Calu3 (cell line): ENCODE measurements at regions not wholly inside any gene's neighbourhood (a gene's known extent, or its start where the extent isn't known, plus 50 kb on each side); places are given as distances from the start of the nearest gene placed in this dataset.
"Not testable (repeated sequence)": the region's sequence is repeated elsewhere in the genome, so short reads cannot be mapped to it uniquely, and the experiment has no call there.

Source experiments
- BruUV-seq: library from RNA; stranded (reverse); fragments of 400-500 nt; replicated peaks from 2 replicates; lab custom pipeline; 2021; lab: Mats Ljungman, UMichigan
- CTCF ChIA-PET: fragments of 300-600 bp; sonication (Branson Sonifier 250); formaldehyde crosslinking; loops from one replicate; lab custom pipeline; 2022; ENCODE audit warnings: antibody characterized with exemption; lab: Charles Lee
- DNase-seq: peaks from one replicate; pipeline ENCODE4 v3.0.0; 2022
- H3K27ac Mint-ChIP-seq: one replicate; pipeline ENCODE4 v1.8.0; 2022; ENCODE audit warnings: mixed read lengths; ENCODE audit not compliant: unreplicated experiment
- H3K27me3 Mint-ChIP-seq: one replicate; pipeline ENCODE4 v1.8.0; 2022; ENCODE audit warnings: mixed read lengths; ENCODE audit not compliant: unreplicated experiment
- H3K36me3 Mint-ChIP-seq: one replicate; pipeline ENCODE4 v1.8.0; 2022; ENCODE audit warnings: mild to moderate bottlenecking, moderate library complexity, mixed read lengths; ENCODE audit not compliant: insufficient read depth, unreplicated experiment
- H3K4me1 Mint-ChIP-seq: one replicate; pipeline ENCODE4 v1.8.0; 2022; ENCODE audit warnings: mild to moderate bottlenecking, low read depth, mixed read lengths; ENCODE audit not compliant: unreplicated experiment
- H3K4me3 Mint-ChIP-seq: one replicate; pipeline ENCODE4 v1.8.0; 2022; ENCODE audit warnings: mild to moderate bottlenecking, low read depth, moderate library complexity, mixed read lengths; ENCODE audit not compliant: unreplicated experiment
- H3K9me3 Mint-ChIP-seq: one replicate; pipeline ENCODE4 v1.8.0; 2022; ENCODE audit warnings: low read depth, mixed read lengths; ENCODE audit not compliant: unreplicated experiment
- CTCF ChIP-seq: fragments of 200-600 bp; IDR thresholded peaks from one replicate; pipeline ENCODE4 v1.8.0; 2022; ENCODE audit warnings: antibody characterized with exemption; ENCODE audit not compliant: unreplicated experiment
- intact Hi-C: fragments of 100-400 bp; cut with micrococcal nuclease; formaldehyde crosslinking; loops from one replicate; pipeline ENCODE4 v1.10.0; 2022; ENCODE audit not compliant: unreplicated experiment

- Mint-ChIP-seq H3K4me3 (no peak overlapping the region), H3K9me3 (peaks cover 3% of the 10 kb centered on the region), H3K36me3 (no peaks in the 10 kb centered on the region), H3K27me3 (no peaks in the 10 kb centered on the region), H3K27ac (no peak overlapping the region), H3K4me1 (no peaks in the 10 kb centered on the region)
- intact Hi-C loops, result no loop called here
- BruUV-seq, result no TSS peak
- DNase-seq, result no peak
- CTCF ChIA-PET, result no interaction called here
- no peak for TF ChIP-seq CTCF
These were observed 187.0 kb upstream of the ROBO1 start for GRCh38 chr3:79954756-79955155.

GRCh38 chr3:79953591-79954101 is 185.8 kb upstream of the ROBO1 start:
- peaks cover 9% of the 10 kb centered on the region for H3K4me1 Mint-ChIP-seq
- no peak overlapping the region for H3K4me3 Mint-ChIP-seq
- H3K27ac Mint-ChIP-seq, result no peak overlapping the region
- no peaks in the 10 kb centered on the region for H3K27me3 Mint-ChIP-seq
- no TSS peak for BruUV-seq
- DNase-seq, result no peak
- TF ChIP-seq CTCF, result no peak
- intact Hi-C loops, result no loop called here
- CTCF ChIA-PET, result no interaction called here
- peaks cover 3% of the 10 kb centered on the region for H3K9me3 Mint-ChIP-seq
- no peaks in the 10 kb centered on the region for H3K36me3 Mint-ChIP-seq

- DNase-seq, H3K9me3 Mint-ChIP-seq, BruUV-seq, intact Hi-C loops, H3K4me3 Mint-ChIP-seq, H3K27me3 Mint-ChIP-seq, H3K36me3 Mint-ChIP-seq, CTCF ChIA-PET, H3K27ac Mint-ChIP-seq: not testable (repeated sequence)
- peaks cover 14% of the 10 kb centered on the region for H3K4me1 Mint-ChIP-seq
These were observed 183.6 kb upstream of the ROBO1 start for GRCh38 chr3:79951426-79951825.

- no peak for DNase-seq
- Mint-ChIP-seq H3K9me3 (no peaks in the 10 kb centered on the region), H3K27me3 (no peaks in the 10 kb centered on the region), H3K4me3 (no peak overlapping the region), H3K4me1 (peaks cover 14% of the 10 kb centered on the region), H3K36me3 (no peaks in the 10 kb centered on the region), H3K27ac (no peak overlapping the region)
- CTCF ChIA-PET, result no interaction called here
- no TSS peak for BruUV-seq
- intact Hi-C loops, result no loop called here
- TF ChIP-seq CTCF, result no peak
These were observed 180.2 kb upstream of the ROBO1 start for GRCh38 chr3:79947957-79948356.

- no TSS peak for BruUV-seq
- intact Hi-C loops, result no loop called here
- Mint-ChIP-seq H3K36me3 (no peaks in the 10 kb centered on the region), H3K27ac (no peak overlapping the region), H3K9me3 (no peaks in the 10 kb centered on the region), H3K4me3 (no peak overlapping the region), H3K4me1 (peaks cover 14% of the 10 kb centered on the region), H3K27me3 (no peaks in the 10 kb centered on the region)
- no peak for TF ChIP-seq CTCF
- CTCF ChIA-PET, result no interaction called here
- no peak for DNase-seq
These were observed 179.7 kb upstream of the ROBO1 start for GRCh38 chr3:79947469-79947868.
